NB4 (cell line): ENCODE measurements at regions not wholly inside any gene's neighbourhood (a gene's known extent, or its start where the extent isn't known, plus 50 kb on each side); places are given as distances from the start of the nearest gene placed in this dataset.

Source experiments
- MYC ChIP-seq: IDR thresholded peaks from 2 replicates; pipeline ENCODE4 v1.6.1; 2011; ENCODE audit warnings: low read depth, low read length
- POLR2A ChIP-seq: IDR thresholded peaks from 2 replicates; pipeline ENCODE4 v1.6.1; 2011; ENCODE audit warnings: mild to moderate bottlenecking; ENCODE audit not compliant: insufficient read length; ENCODE audit errors: extremely low read depth
- TF ChIP-seq, protein P1 (sequence below): IDR thresholded peaks from one replicate; pipeline ENCODE4 v1.5.1; 2012; ENCODE audit warnings: low read depth, low read length
- TF ChIP-seq, protein P2 (sequence below): IDR thresholded peaks from 2 replicates; pipeline ENCODE4 v1.6.1; 2011; ENCODE audit warnings: low read depth, low read length

DNA sequence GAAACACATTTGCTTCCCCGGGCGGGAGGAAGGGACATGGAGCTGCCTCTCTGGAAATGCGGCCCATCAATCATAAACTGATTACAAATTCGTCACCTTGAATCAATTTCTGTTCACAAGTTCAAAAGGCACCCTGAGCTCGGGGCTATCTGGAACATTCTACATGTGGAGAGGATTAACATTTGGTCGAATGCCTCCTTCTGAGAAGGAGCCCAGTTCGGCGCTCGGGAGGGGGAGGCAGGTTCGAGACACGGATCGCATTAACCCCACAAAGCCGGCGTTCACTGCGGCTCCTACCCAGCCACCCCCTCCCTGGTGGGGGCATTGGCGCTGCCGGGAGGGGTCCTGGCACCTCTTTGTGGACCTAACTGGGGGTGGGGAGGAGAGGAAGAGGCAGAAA lies 108.0 kb downstream of the CPZ start:
- TF ChIP-seq, protein P1, sequence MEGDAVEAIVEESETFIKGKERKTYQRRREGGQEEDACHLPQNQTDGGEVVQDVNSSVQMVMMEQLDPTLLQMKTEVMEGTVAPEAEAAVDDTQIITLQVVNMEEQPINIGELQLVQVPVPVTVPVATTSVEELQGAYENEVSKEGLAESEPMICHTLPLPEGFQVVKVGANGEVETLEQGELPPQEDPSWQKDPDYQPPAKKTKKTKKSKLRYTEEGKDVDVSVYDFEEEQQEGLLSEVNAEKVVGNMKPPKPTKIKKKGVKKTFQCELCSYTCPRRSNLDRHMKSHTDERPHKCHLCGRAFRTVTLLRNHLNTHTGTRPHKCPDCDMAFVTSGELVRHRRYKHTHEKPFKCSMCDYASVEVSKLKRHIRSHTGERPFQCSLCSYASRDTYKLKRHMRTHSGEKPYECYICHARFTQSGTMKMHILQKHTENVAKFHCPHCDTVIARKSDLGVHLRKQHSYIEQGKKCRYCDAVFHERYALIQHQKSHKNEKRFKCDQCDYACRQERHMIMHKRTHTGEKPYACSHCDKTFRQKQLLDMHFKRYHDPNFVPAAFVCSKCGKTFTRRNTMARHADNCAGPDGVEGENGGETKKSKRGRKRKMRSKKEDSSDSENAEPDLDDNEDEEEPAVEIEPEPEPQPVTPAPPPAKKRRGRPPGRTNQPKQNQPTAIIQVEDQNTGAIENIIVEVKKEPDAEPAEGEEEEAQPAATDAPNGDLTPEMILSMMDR, result no peak
- no peak for TF ChIP-seq POLR2A
- TF ChIP-seq MYC, result no peak
- TF ChIP-seq, protein P2, sequence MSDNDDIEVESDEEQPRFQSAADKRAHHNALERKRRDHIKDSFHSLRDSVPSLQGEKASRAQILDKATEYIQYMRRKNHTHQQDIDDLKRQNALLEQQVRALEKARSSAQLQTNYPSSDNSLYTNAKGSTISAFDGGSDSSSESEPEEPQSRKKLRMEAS, result no peak
